Loucy (cell line): ENCODE measurements at regions not wholly inside any gene's neighbourhood (a gene's known extent, or its start where the extent isn't known, plus 50 kb on each side); places are given as distances from the start of the nearest gene placed in this dataset.

ENCODE experiments used
- H2AFZ ChIP-seq: fragments of 200-600 bp; sonication (generic); 2 replicates; pipeline ENCODE4 v1.6.0; 2016; ENCODE audit warnings: antibody characterized with exemption, mild to moderate bottlenecking, low read length, moderate library complexity
- H3F3A ChIP-seq: fragments of 200-600 bp; 2 replicates; pipeline ENCODE4 v1.6.0; 2016; ENCODE audit warnings: antibody characterized with exemption, low read depth, mild to moderate bottlenecking
- H3K27me3 ChIP-seq: fragments of 200-600 bp; sonication (generic); 2 replicates; pipeline ENCODE4 v1.6.1; 2014; ENCODE audit warnings: low read length, mild to moderate bottlenecking; ENCODE audit not compliant: insufficient read depth, poor library complexity, severe bottlenecking
- H3K36me3 ChIP-seq: fragments of 200-600 bp; sonication (generic); 2 replicates; pipeline ENCODE4 v1.6.1; 2016; ENCODE audit warnings: low read length; ENCODE audit not compliant: insufficient read depth
- H3K4me1 ChIP-seq: fragments of 200-600 bp; sonication (generic); 2 replicates; pipeline ENCODE4 v1.5.1; 2014; ENCODE audit warnings: low read length, mild to moderate bottlenecking; ENCODE audit not compliant: insufficient read depth, poor library complexity, severe bottlenecking
- H3K4me2 ChIP-seq: fragments of 200-600 bp; sonication (generic); 2 replicates; pipeline ENCODE4 v1.6.0; 2014; ENCODE audit warnings: antibody characterized with exemption, low read length, low read depth, mild to moderate bottlenecking; ENCODE audit not compliant: poor library complexity, severe bottlenecking
- H3K4me3 ChIP-seq: fragments of 200-600 bp; sonication (generic); 2 replicates; pipeline ENCODE4 v1.5.1; 2014; ENCODE audit warnings: low read length, mild to moderate bottlenecking, mixed read lengths; ENCODE audit not compliant: poor library complexity, severe bottlenecking
- H3K79me2 ChIP-seq: fragments of 200-600 bp; sonication (generic); 2 replicates; pipeline ENCODE4 v1.6.1; 2014; ENCODE audit warnings: low read length; ENCODE audit not compliant: insufficient read depth
- H3K9ac ChIP-seq: fragments of 200-600 bp; sonication (generic); 2 replicates; pipeline ENCODE4 v1.6.0; 2014; ENCODE audit warnings: mild to moderate bottlenecking, low read depth, low read length, moderate library complexity; ENCODE audit not compliant: poor library complexity, severe bottlenecking
- H3K9me2 ChIP-seq: fragments of 200-600 bp; sonication (generic); replicated peaks from 2 replicates; pipeline ENCODE4 v1.6.1; 2016; ENCODE audit warnings: low read depth, low read length, mixed read lengths
- H3K9me3 ChIP-seq: fragments of 200-600 bp; sonication (generic); 2 replicates; pipeline ENCODE4 v1.6.1; 2014; ENCODE audit warnings: mild to moderate bottlenecking, antibody characterized with exemption, low read length, low read depth; ENCODE audit not compliant: insufficient read depth
- H4K20me1 ChIP-seq: fragments of 200-600 bp; sonication (generic); 2 replicates; pipeline ENCODE4 v1.6.0; 2014; ENCODE audit warnings: antibody characterized with exemption, low read length, mild to moderate bottlenecking; ENCODE audit not compliant: insufficient read depth, poor library complexity, severe bottlenecking
- CTCF ChIP-seq: fragments of 200-600 bp; sonication (generic); conservative IDR thresholded peaks from 2 replicates; pipeline ENCODE4 v1.5.1; 2014; ENCODE audit warnings: mild to moderate bottlenecking, antibody characterized with exemption, low read length
- EZH2phosphoT487 ChIP-seq: fragments of 200-600 bp; IDR thresholded peaks from 2 replicates; pipeline ENCODE4 v1.6.1; 2018; ENCODE audit warnings: antibody characterized with exemption, mild to moderate bottlenecking, moderate library complexity, borderline replicate concordance

- H4K20me1 ChIP-seq = no peaks in the 10 kb centered on the region
- H3K36me3 ChIP-seq = no peaks in the 10 kb centered on the region
- H3K4me2 ChIP-seq = no peak overlapping the region
- no peaks in the 10 kb centered on the region for H3K4me1 ChIP-seq
- TF ChIP-seq CTCF (no peak), EZH2phosphoT487 (no peak)
- H3K4me3 ChIP-seq = no peak overlapping the region
- no peak overlapping the region for H2AFZ ChIP-seq
- H3K79me2 ChIP-seq = no peaks in the 10 kb centered on the region
- no peak overlapping the region for H3K9ac ChIP-seq
- no peaks in the 10 kb centered on the region for H3K27me3 ChIP-seq
- H3K9me3 ChIP-seq = no peaks in the 10 kb centered on the region
- H3F3A ChIP-seq = no peaks in the 10 kb centered on the region
- no peaks in the 10 kb centered on the region for H3K9me2 ChIP-seq
Observed at GRCh38 chr1:38598118-38598517, 261.5 kb downstream of the RRAGC start.

GRCh38 chr1:38589036-38589435, 270.5 kb downstream of the RRAGC start:
- no peaks in the 10 kb centered on the region for H3K9me3 ChIP-seq
- no peak overlapping the region for H3K4me2 ChIP-seq
- no peaks in the 10 kb centered on the region for H4K20me1 ChIP-seq
- H3F3A ChIP-seq = no peaks in the 10 kb centered on the region
- H2AFZ ChIP-seq = no peak overlapping the region
- H3K79me2 ChIP-seq = no peaks in the 10 kb centered on the region
- H3K4me3 ChIP-seq = no peak overlapping the region
- H3K4me1 ChIP-seq = no peaks in the 10 kb centered on the region
- H3K9me2 ChIP-seq = no peaks in the 10 kb centered on the region
- H3K27me3 ChIP-seq = no peaks in the 10 kb centered on the region
- H3K9ac ChIP-seq = no peak overlapping the region
- TF ChIP-seq EZH2phosphoT487 (no peak), CTCF (no peak)
- no peaks in the 10 kb centered on the region for H3K36me3 ChIP-seq

- H3K9me3 ChIP-seq = no peaks in the 10 kb centered on the region
- TF ChIP-seq CTCF = no peak
- H3K9me2 ChIP-seq = no peaks in the 10 kb centered on the region
- H3K4me3 ChIP-seq = no peak overlapping the region
- no peak overlapping the region for H3K4me2 ChIP-seq
- H3K27me3 ChIP-seq = no peaks in the 10 kb centered on the region
- H3K36me3 ChIP-seq = no peaks in the 10 kb centered on the region
- H3F3A ChIP-seq = no peaks in the 10 kb centered on the region
- no peaks in the 10 kb centered on the region for H3K4me1 ChIP-seq
- no peaks in the 10 kb centered on the region for H3K79me2 ChIP-seq
- H3K9ac ChIP-seq = no peak overlapping the region
- H4K20me1 ChIP-seq = no peaks in the 10 kb centered on the region
- no peak overlapping the region for H2AFZ ChIP-seq
Observed at GRCh38 chr1:38587766-38588165, 271.8 kb downstream of the RRAGC start.
